ENCODE measurements at regions not wholly inside any gene's neighbourhood (a gene's known extent, or its start where the extent isn't known, plus 50 kb on each side); places are given as distances from the start of the nearest gene placed in this dataset.

- DNase-seq, result no peak
Observed at GRCh38 chr10:8576281-8576680, 521.8 kb downstream of the GATA3 start.

GRCh38 chr10:8576911-8577310 lies 522.4 kb downstream of the GATA3 start:
- DNase-seq, result no peak

- no peak for DNase-seq
Observed at GRCh38 chr10:8577686-8578085, 523.2 kb downstream of the GATA3 start.

GRCh38 chr10:8581521-8582225 lies 527.2 kb downstream of the GATA3 start:
- DNase-seq, result no peak

- DNase-seq, result no peak
Observed at GRCh38 chr10:8583096-8583495, 528.6 kb downstream of the GATA3 start.

GRCh38 chr10:8584666-8585065 lies 530.2 kb downstream of the GATA3 start:
- DNase-seq, result no peak

- DNase-seq, result no peak
Observed at GRCh38 chr10:8586504-8586903, 532.0 kb downstream of the GATA3 start.

- no peak for DNase-seq
Observed at GRCh38 chr10:8588135-8588534, 533.6 kb downstream of the GATA3 start.

GRCh38 chr10:8590518-8590917 lies 536.0 kb downstream of the GATA3 start:
- DNase-seq, result no peak

GRCh38 chr10:8591640-8592039 lies 537.2 kb downstream of the GATA3 start:
- DNase-seq, result no peak

- no peak for DNase-seq
Observed at GRCh38 chr10:8594176-8594575, 539.7 kb downstream of the GATA3 start.

- DNase-seq, result no peak
Observed at GRCh38 chr10:8594711-8595110, 540.2 kb downstream of the GATA3 start.

GRCh38 chr10:8595140-8595539 lies 540.7 kb downstream of the GATA3 start:
- DNase-seq, result no peak

GRCh38 chr10:8596929-8597472 lies 542.5 kb downstream of the GATA3 start:
- DNase-seq, result no peak

- no peak for DNase-seq
Observed at GRCh38 chr10:8600192-8600591, 545.7 kb downstream of the GATA3 start.

- no peak for DNase-seq
Observed at GRCh38 chr10:8602821-8603220, 548.3 kb downstream of the GATA3 start.

GRCh38 chr10:8614054-8614565 lies 559.6 kb downstream of the GATA3 start:
- no peak for DNase-seq

GRCh38 chr10:8615118-8615517 lies 560.6 kb downstream of the GATA3 start:
- no peak for DNase-seq

GRCh38 chr10:8616166-8616565 lies 561.7 kb downstream of the GATA3 start:
- DNase-seq, result no peak

GRCh38 chr10:8617792-8618191 lies 563.3 kb downstream of the GATA3 start:
- DNase-seq, result no peak

- no peak for DNase-seq
Observed at GRCh38 chr10:8618834-8619233, 564.3 kb downstream of the GATA3 start.

- DNase-seq, result no peak
Observed at GRCh38 chr10:8628351-8628750, 573.9 kb downstream of the GATA3 start.

GRCh38 chr10:8633909-8634308 lies 579.4 kb downstream of the GATA3 start:
- no peak for DNase-seq

GRCh38 chr10:8636371-8636770 lies 581.9 kb downstream of the GATA3 start:
- DNase-seq, result no peak

GRCh38 chr10:8637640-8638039 lies 583.2 kb downstream of the GATA3 start:
- no peak for DNase-seq
